T-helper 1 cell (primary cell): ENCODE measurements at regions not wholly inside any gene's neighbourhood (a gene's known extent, or its start where the extent isn't known, plus 50 kb on each side); places are given as distances from the start of the nearest gene placed in this dataset.
"Not testable (repeated sequence)": the region's sequence is repeated elsewhere in the genome, so short reads cannot be mapped to it uniquely, and the experiment has no call there.

Experiments
- DNase-seq, 5 donors: peaks; one replicate each; pipeline ENCODE4 v3.0.0-alpha.2; 2012 to 2020

- DNase-seq, result no peak
Measured at GRCh38 chr6:133128191-133128590, 113.0 kb upstream of the EYA4 start.

GRCh38 chr6:133129556-133129955 is 111.6 kb upstream of the EYA4 start:
- DNase-seq, result no peak

GRCh38 chr6:133130863-133131262 is 110.3 kb upstream of the EYA4 start:
- no peak for DNase-seq

GRCh38 chr6:133131621-133132465 is 109.3 kb upstream of the EYA4 start:
- DNase-seq, result no peak

GRCh38 chr6:133132466-133132971 is 108.6 kb upstream of the EYA4 start:
- no peak for DNase-seq

- DNase-seq, result no peak
Measured at GRCh38 chr6:133136177-133136880, 104.8 kb upstream of the EYA4 start.

- not testable (repeated sequence) for DNase-seq
Measured at GRCh38 chr6:133147470-133148184, 93.5 kb upstream of the EYA4 start.

- no peak for DNase-seq
Measured at GRCh38 chr6:133156689-133157088, 84.5 kb upstream of the EYA4 start.

GRCh38 chr6:133157995-133158394 is 83.2 kb upstream of the EYA4 start:
- DNase-seq, result no peak

GRCh38 chr6:133159255-133159795 is 81.8 kb upstream of the EYA4 start:
- DNase-seq, result no peak

- no peak for DNase-seq
Measured at GRCh38 chr6:133160536-133160935, 80.6 kb upstream of the EYA4 start.

- DNase-seq, result no peak
Measured at GRCh38 chr6:133165235-133165634, 75.9 kb upstream of the EYA4 start.

- DNase-seq, result no peak
Measured at GRCh38 chr6:133166766-133167165, 74.4 kb upstream of the EYA4 start.

GRCh38 chr6:133169901-133170300 is 71.3 kb upstream of the EYA4 start:
- DNase-seq, result no peak

- DNase-seq, result no peak
Measured at GRCh38 chr6:133170602-133171001, 70.6 kb upstream of the EYA4 start.

GRCh38 chr6:133171989-133172604 is 69.1 kb upstream of the EYA4 start:
- no peak for DNase-seq

- no peak for DNase-seq
Measured at GRCh38 chr6:133173276-133173675, 67.9 kb upstream of the EYA4 start.

GRCh38 chr6:133179481-133179880 is 61.7 kb upstream of the EYA4 start:
- no peak for DNase-seq

GRCh38 chr6:133183691-133184090 is 57.5 kb upstream of the EYA4 start:
- no peak for DNase-seq

- no peak for DNase-seq
Measured at GRCh38 chr6:133184798-133185372, 56.3 kb upstream of the EYA4 start.

GRCh38 chr6:133185731-133186130 is 55.4 kb upstream of the EYA4 start:
- DNase-seq, result no peak

GRCh38 chr6:133187114-133187513 is 54.0 kb upstream of the EYA4 start:
- DNase-seq, result no peak
